ENCODE measurements at regions not wholly inside any gene's neighbourhood (a gene's known extent, or its start where the extent isn't known, plus 50 kb on each side); places are given as distances from the start of the nearest gene placed in this dataset.
"Not testable (repeated sequence)": the region's sequence is repeated elsewhere in the genome, so short reads cannot be mapped to it uniquely, and the experiment has no call there.

DNA sequence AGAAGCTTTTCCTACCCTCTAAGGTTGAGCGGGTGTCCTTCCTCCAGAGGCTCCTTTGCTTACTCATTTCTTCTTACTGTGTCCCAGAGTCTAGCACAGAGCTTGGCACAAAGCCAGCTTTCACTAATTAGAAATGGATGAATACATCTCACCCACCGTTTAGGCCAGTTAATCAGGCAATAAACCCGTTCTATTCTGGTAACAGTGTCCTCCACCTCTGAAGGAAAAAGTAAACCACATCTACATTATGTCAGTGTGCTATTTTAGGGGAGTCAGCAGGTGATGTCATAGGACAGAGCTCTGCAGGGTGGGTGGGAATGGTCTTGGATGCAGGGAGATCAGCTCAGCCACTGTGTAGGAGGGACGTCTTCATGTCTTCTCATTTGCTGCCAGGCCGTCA is 109.2 kb downstream of the OSTF1 start:
- no peaks in the 10 kb centered on the region for H3K9me3 Mint-ChIP-seq
- no peaks in the 10 kb centered on the region for H3K27me3 Mint-ChIP-seq
- H3K4me1 Mint-ChIP-seq: peaks cover 0 to 4% (median 0%) of the 10 kb centered on the region in 3 donors
- H3K4me3 Mint-ChIP-seq: no peak overlapping the region
- H3K36me3 Mint-ChIP-seq: peaks cover 1% of the 10 kb centered on the region
- H3K27ac Mint-ChIP-seq: no peak overlapping the region

GRCh38 chr9:75198436-75198835 is 110.1 kb downstream of the OSTF1 start:
- H3K4me3 Mint-ChIP-seq: no peak overlapping the region
- H3K27me3 Mint-ChIP-seq: no peaks in the 10 kb centered on the region
- peaks cover 1% of the 10 kb centered on the region for H3K36me3 Mint-ChIP-seq
- no peak overlapping the region for H3K27ac Mint-ChIP-seq
- peaks cover 0 to 4% (median 0%) of the 10 kb centered on the region in 3 donors for H3K4me1 Mint-ChIP-seq
- no peaks in the 10 kb centered on the region for H3K9me3 Mint-ChIP-seq

- H3K36me3 Mint-ChIP-seq: peaks cover 1% of the 10 kb centered on the region
- H3K4me3 Mint-ChIP-seq: no peak overlapping the region
- H3K27ac Mint-ChIP-seq: no peak overlapping the region
- no peaks in the 10 kb centered on the region for H3K27me3 Mint-ChIP-seq
- peaks cover 0 to 1% (median 0%) of the 10 kb centered on the region in 3 donors for H3K4me1 Mint-ChIP-seq
- H3K9me3 Mint-ChIP-seq: no peaks in the 10 kb centered on the region
These were observed 112.7 kb downstream of the OSTF1 start for GRCh38 chr9:75200892-75201470.

DNA sequence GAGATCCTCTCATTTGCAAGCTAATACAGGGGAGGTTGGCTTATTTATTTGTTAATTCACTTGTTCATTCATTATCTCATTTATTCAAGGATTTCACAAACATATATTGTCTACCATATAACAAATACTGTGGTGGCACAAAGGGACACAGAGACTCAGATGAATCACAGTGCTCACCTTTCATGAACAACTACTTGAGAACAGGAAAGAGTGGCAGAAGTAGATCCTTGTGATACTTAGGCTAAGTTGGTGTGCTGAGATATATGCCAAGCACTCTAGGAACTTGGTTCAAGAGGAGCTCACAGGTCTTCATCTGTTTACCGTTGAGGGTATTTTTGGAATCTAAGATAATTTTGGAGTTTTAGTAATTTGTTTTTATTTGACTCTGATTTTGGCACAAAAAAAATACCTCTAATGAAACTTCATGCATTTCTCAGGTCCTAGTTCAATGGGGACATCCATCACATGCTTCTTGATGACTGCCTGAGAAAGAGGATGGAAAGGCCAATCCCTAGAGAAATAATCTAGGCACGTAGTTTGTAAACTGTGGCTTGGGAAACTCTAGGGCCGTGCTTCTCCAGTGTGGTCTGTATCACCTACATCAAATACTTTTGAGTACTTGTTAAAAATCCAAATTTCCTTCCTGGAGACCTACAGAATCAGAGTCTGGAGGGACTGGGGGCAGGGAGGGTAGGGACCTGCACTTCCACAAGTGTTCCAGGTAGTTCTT is 113.3 kb downstream of the OSTF1 start:
- Mint-ChIP-seq H3K4me1 (peaks cover 0 to 1% (median 0%) of the 10 kb centered on the region in 3 donors), H3K27me3 (no peaks in the 10 kb centered on the region), H3K27ac (no peak overlapping the region), H3K36me3 (peaks cover 1% of the 10 kb centered on the region), H3K9me3 (no peaks in the 10 kb centered on the region), H3K4me3 (no peak overlapping the region)

DNA sequence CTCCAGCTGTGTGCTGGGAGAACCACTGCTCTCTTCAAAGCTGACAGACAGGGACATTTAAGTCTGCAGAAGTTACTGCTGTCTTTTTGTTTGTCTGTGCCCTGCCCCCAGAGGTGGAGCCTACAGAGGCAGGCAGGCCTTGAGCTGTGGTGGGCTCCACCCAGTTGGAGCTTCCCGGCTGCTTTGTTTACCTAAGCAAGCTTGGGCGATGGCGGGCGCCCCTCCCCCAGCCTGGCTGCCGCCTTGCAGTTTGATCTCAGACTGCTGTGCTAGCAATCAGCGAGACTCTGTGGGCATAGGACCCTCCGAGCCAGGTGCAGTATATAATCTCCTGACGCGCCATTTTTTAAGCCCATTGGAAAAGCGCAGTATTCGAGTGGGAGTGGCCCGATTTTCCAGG is 119.7 kb downstream of the OSTF1 start:
- H3K9me3 Mint-ChIP-seq, H3K27me3 Mint-ChIP-seq, H3K4me3 Mint-ChIP-seq, H3K36me3 Mint-ChIP-seq, H3K27ac Mint-ChIP-seq, H3K4me1 Mint-ChIP-seq: not testable (repeated sequence)

DNA sequence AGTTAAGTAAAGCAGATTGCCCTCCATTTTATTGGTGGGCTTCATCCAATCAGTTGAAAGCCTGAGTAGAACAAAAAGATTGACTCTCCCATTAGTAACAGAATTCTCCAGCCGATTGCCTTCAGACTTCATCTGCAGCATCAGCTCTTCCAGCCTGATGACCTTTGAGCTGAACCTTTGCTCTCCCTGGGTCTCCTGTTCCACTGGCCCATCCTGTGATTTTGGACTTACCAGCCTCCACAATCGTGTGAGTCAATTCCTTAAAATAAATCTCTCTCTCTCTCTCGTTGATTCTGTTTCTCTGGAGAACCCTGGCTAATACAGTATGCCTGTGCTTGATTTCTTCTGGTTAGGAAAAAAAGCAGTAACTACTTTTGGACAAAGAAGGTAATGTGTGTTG is 121.9 kb downstream of the OSTF1 start:
- H3K4me1 Mint-ChIP-seq: no peaks in the 10 kb centered on the region
- no peaks in the 10 kb centered on the region for H3K27me3 Mint-ChIP-seq
- H3K36me3 Mint-ChIP-seq: peaks cover 4% of the 10 kb centered on the region

GRCh38 chr9:75213765-75214164 is 125.5 kb downstream of the OSTF1 start:
- Mint-ChIP-seq H3K36me3 (peaks cover 4% of the 10 kb centered on the region), H3K9me3 (no peaks in the 10 kb centered on the region), H3K27me3 (no peaks in the 10 kb centered on the region), H3K4me3 (no peak overlapping the region), H3K4me1 (no peaks in the 10 kb centered on the region), H3K27ac (no peak overlapping the region)

More for the DNA sequence above, 121.9 kb downstream of the OSTF1 start:
- no peak overlapping the region for H3K27ac Mint-ChIP-seq
- no peak overlapping the region for H3K4me3 Mint-ChIP-seq
- H3K9me3 Mint-ChIP-seq: no peaks in the 10 kb centered on the region

DNA sequence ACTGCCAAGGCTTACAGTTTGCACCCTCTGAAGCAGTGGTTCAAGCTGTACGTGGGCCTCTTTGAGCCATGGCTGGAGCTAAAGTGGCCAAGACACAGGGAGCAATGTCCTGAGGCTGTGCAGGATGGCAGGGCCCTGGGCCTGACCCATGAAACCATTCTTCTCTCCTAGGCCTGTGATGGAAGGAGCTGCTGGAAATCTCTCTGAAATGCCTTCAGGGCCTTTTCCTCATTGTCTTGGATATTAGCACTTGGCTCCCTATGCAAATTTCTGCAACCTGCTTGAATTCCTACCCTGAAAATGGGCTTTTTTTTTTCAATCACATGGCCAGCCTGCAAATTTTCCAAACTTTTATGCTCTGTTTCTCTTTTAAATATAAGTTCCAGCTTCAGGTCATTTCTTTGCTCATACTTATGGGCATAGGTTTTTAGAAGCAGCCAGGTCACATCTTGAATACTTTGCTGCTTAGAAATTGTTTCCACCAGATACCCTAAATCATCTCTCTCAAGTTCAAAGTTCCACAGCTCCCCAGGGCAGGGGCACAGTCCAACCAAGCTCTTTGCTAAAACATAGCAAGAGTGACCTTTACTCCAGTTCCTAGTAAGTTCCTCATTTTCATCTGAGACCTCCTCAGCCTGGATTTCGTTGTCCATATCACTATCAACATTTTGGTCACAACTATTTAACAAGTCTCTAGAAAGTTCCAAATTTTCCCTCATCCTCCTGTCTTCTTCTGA is 138.3 kb downstream of the OSTF1 start:
- Mint-ChIP-seq H3K27ac (no peak overlapping the region), H3K4me3 (no peak overlapping the region), H3K9me3 (peaks cover 8 to 21% (median 11%) of the 10 kb centered on the region in 3 donors), H3K36me3 (peaks cover 9% of the 10 kb centered on the region), H3K4me1 (no peaks in the 10 kb centered on the region), H3K27me3 (peaks cover 3% of the 10 kb centered on the region)

DNA sequence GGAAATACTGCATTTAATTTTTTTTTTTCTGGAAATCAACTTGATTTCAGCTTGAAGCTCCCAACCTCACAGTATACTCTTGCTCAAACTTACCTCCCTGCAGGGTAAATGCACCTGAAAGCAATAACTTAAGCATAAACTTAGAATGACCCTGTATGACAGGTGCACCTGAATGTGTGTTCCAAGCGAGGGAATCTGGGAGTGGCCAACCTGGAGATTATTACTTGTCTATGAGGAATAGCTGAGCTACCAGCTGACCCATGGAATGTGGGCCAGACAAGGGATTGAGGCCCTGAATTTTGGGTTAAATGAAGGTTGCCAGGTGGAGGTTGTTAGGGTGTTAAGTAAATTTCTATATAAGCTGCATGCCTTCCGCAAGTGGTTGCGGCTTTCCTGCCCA is 140.6 kb downstream of the OSTF1 start:
- Mint-ChIP-seq H3K4me1 (no peaks in the 10 kb centered on the region), H3K27me3 (peaks cover 3% of the 10 kb centered on the region), H3K27ac (no peak overlapping the region), H3K36me3 (peaks cover 7% of the 10 kb centered on the region), H3K4me3 (no peak overlapping the region), H3K9me3 (peaks cover 6 to 21% (median 11%) of the 10 kb centered on the region in 3 donors)

GRCh38 chr9:75229605-75230332 is 141.5 kb downstream of the OSTF1 start:
- peaks cover 0 to 16% (median 9%) of the 10 kb centered on the region in 3 donors for H3K9me3 Mint-ChIP-seq
- H3K27ac Mint-ChIP-seq: no peak overlapping the region
- H3K4me3 Mint-ChIP-seq: no peak overlapping the region
- H3K27me3 Mint-ChIP-seq: peaks cover 3% of the 10 kb centered on the region
- peaks cover 7% of the 10 kb centered on the region for H3K36me3 Mint-ChIP-seq
- H3K4me1 Mint-ChIP-seq: no peaks in the 10 kb centered on the region

- H3K36me3 Mint-ChIP-seq: peaks cover 7% of the 10 kb centered on the region
- no peak overlapping the region for H3K4me3 Mint-ChIP-seq
- no peaks in the 10 kb centered on the region for H3K4me1 Mint-ChIP-seq
- H3K9me3 Mint-ChIP-seq: peaks cover 0 to 14% (median 6%) of the 10 kb centered on the region in 3 donors
- no peaks in the 10 kb centered on the region for H3K27me3 Mint-ChIP-seq
- no peak overlapping the region for H3K27ac Mint-ChIP-seq
These were observed 142.2 kb downstream of the OSTF1 start for GRCh38 chr9:75230469-75230868.

GRCh38 chr9:75231167-75231566 is 142.9 kb downstream of the OSTF1 start:
- H3K27ac Mint-ChIP-seq: no peak overlapping the region
- H3K27me3 Mint-ChIP-seq: no peaks in the 10 kb centered on the region
- no peak overlapping the region for H3K4me3 Mint-ChIP-seq
- peaks cover 4 to 18% (median 6%) of the 10 kb centered on the region in 3 donors for H3K9me3 Mint-ChIP-seq
- H3K4me1 Mint-ChIP-seq: no peaks in the 10 kb centered on the region
- H3K36me3 Mint-ChIP-seq: peaks cover 7% of the 10 kb centered on the region

DNA sequence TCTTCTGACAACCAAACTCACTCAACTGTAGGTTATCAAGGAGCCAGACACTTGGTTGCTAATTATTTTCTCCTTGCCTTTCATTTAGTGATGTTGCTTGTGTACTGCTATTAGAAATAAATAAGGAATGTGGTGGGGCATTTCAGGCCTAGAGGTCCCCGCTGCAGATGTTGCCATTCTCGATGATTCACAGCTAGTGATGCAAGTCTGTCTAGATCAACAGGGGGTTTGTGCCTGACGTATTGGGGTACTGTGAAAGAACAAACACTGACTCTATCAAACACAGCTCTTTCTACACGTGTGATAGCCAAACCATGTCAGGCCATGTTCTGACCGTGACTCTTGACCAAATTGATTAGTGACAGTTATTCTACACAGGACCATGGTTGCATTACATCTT is 144.7 kb downstream of the OSTF1 start:
- peaks cover 0 to 8% (median 4%) of the 10 kb centered on the region in 3 donors for H3K9me3 Mint-ChIP-seq
- H3K36me3 Mint-ChIP-seq: no peaks in the 10 kb centered on the region
- no peak overlapping the region for H3K27ac Mint-ChIP-seq
- H3K27me3 Mint-ChIP-seq: no peaks in the 10 kb centered on the region
- no peaks in the 10 kb centered on the region for H3K4me1 Mint-ChIP-seq
- no peak overlapping the region for H3K4me3 Mint-ChIP-seq

GRCh38 chr9:75235632-75236031 is 147.3 kb downstream of the OSTF1 start:
- no peak overlapping the region for H3K27ac Mint-ChIP-seq
- no peaks in the 10 kb centered on the region for H3K36me3 Mint-ChIP-seq
- H3K4me3 Mint-ChIP-seq: no peak overlapping the region
- no peaks in the 10 kb centered on the region for H3K4me1 Mint-ChIP-seq
- H3K27me3 Mint-ChIP-seq: no peaks in the 10 kb centered on the region
- peaks cover 0 to 8% (median 4%) of the 10 kb centered on the region in 3 donors for H3K9me3 Mint-ChIP-seq

All from IgD-negative memory B cell (primary cell).